ENCODE measurements at regions not wholly inside any gene's neighbourhood (a gene's known extent, or its start where the extent isn't known, plus 50 kb on each side); places are given as distances from the start of the nearest gene placed in this dataset.
"Not testable (repeated sequence)": the region's sequence is repeated elsewhere in the genome, so short reads cannot be mapped to it uniquely, and the experiment has no call there.

GRCh38 chr16:21366998-21367397 is 88.9 kb upstream of the CRYM start:
- H3K4me1 ChIP-seq (ENCODE audit: control insufficient read depth in 2 of 2, insufficient read depth in 2 of 2, low read length in 2 of 2); H3K36me3 ChIP-seq (ENCODE audit: control insufficient read depth in 2 of 2, insufficient read depth in 2 of 2, low read length in 1 of 2); H3K27ac ChIP-seq (ENCODE audit: low read depth in 1 of 2, low read length in 1 of 2); DNase-seq (ENCODE audit: low read depth in 6 of 9, low spot score in 9 of 9); H3K27me3 ChIP-seq (ENCODE audit: control insufficient read depth in 2 of 2, insufficient read depth in 1 of 2, low read length in 1 of 2); H3K9me3 ChIP-seq (ENCODE audit: control insufficient read depth in 2 of 2, insufficient read depth in 1 of 2, low read length in 1 of 2); H3K4me3 ChIP-seq (ENCODE audit: low read length in 2 of 2): not testable (repeated sequence)
- 62% methylated on average over 2 of the region's 2 CpGs for WGBS

GRCh38 chr16:21365541-21365940 is 87.5 kb upstream of the CRYM start:
- H3K9me3 ChIP-seq (ENCODE audit: control insufficient read depth in 2 of 2, insufficient read depth in 1 of 2, low read length in 1 of 2); H3K4me1 ChIP-seq (ENCODE audit: control insufficient read depth in 2 of 2, insufficient read depth in 2 of 2, low read length in 2 of 2); H3K27me3 ChIP-seq (ENCODE audit: control insufficient read depth in 2 of 2, insufficient read depth in 1 of 2, low read length in 1 of 2); H3K36me3 ChIP-seq (ENCODE audit: control insufficient read depth in 2 of 2, insufficient read depth in 2 of 2, low read length in 1 of 2); H3K27ac ChIP-seq (ENCODE audit: low read depth in 1 of 2, low read length in 1 of 2); DNase-seq (ENCODE audit: low read depth in 6 of 9, low spot score in 9 of 9); H3K4me3 ChIP-seq (ENCODE audit: low read length in 2 of 2): not testable (repeated sequence)
- 93% methylated on average over 4 of the region's 4 CpGs for WGBS

- H3K4me1 ChIP-seq (ENCODE audit: control insufficient read depth in 2 of 2, insufficient read depth in 2 of 2, low read length in 2 of 2) = peaks cover 0 to 10% of the 10 kb centered on the region in 2 donors
- not testable (repeated sequence) for H3K4me3 ChIP-seq (ENCODE audit: low read length in 2 of 2); DNase-seq (ENCODE audit: low read depth in 6 of 9, low spot score in 9 of 9); H3K27me3 ChIP-seq (ENCODE audit: control insufficient read depth in 2 of 2, insufficient read depth in 1 of 2, low read length in 1 of 2); H3K36me3 ChIP-seq (ENCODE audit: control insufficient read depth in 2 of 2, insufficient read depth in 2 of 2, low read length in 1 of 2); H3K9me3 ChIP-seq (ENCODE audit: control insufficient read depth in 2 of 2, insufficient read depth in 1 of 2, low read length in 1 of 2); H3K27ac ChIP-seq (ENCODE audit: low read depth in 1 of 2, low read length in 1 of 2)
- WGBS = 85% methylated on average over 10 of the region's 10 CpGs
Measured at GRCh38 chr16:21363550-21364223, 85.6 kb upstream of the CRYM start.

DNA sequence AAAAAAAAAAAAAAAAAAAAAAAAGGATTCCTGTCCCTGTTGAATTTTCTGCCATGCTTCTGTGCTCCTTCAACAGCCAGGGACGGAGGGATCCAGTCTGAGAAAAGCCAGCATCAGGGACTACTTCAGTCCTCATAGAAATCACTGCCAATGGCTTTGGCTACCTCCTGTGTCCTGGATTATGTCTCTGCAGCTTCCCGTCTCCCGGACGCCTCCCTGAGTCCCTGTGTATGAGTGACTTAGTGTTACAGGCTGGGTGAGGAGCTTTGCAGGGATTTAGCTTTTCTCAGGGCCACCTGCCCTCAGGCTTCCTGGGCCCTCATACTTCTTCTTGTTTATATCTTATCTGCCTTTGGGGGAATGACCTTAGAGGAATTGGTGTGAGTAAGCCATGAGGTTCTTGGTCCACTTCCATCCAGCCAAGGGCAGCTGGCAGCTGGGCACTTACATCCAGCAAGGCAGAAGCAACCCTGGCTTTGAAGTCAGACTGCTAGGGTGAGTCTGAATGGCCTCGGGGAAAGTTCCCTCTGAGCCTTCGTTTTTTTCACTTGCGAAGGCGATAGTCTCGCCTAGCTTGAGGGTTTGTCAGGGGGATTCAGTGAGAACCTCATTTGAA is 83.6 kb upstream of the CRYM start:
- DNase-seq (ENCODE audit: low read depth in 6 of 9, low spot score in 9 of 9) = not testable (repeated sequence)
- peaks cover 0 to 11% of the 10 kb centered on the region in 2 donors for H3K4me1 ChIP-seq (ENCODE audit: control insufficient read depth in 2 of 2, insufficient read depth in 2 of 2, low read length in 2 of 2)

DNA sequence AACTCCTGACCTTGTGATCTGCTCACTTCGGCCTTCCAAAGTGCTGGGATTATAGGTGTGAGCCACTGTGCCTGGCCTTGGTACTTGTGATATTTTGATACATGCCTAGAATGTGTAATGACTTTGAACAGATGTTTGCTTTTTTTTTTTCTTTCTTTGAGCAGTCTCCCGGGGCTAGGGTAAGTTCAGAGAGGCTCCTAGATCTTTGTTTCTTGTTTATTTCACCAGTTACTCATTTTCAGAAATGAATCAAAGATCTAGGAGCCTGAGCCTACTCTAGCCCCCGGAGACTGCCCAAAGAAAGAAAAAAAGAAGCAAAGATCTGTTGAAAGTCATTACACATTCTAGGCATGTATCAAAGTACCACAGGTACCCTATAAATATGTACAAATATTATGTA is 83.0 kb upstream of the CRYM start:
- H3K36me3 ChIP-seq (ENCODE audit: control insufficient read depth in 2 of 2, insufficient read depth in 2 of 2, low read length in 1 of 2); H3K27ac ChIP-seq (ENCODE audit: low read depth in 1 of 2, low read length in 1 of 2); DNase-seq (ENCODE audit: low read depth in 6 of 9, low spot score in 9 of 9); H3K27me3 ChIP-seq (ENCODE audit: control insufficient read depth in 2 of 2, insufficient read depth in 1 of 2, low read length in 1 of 2); H3K4me3 ChIP-seq (ENCODE audit: low read length in 2 of 2); H3K9me3 ChIP-seq (ENCODE audit: control insufficient read depth in 2 of 2, insufficient read depth in 1 of 2, low read length in 1 of 2): not testable (repeated sequence)
- WGBS = 62% methylated on average over 3 of the region's 3 CpGs
- peaks cover 2 to 16% of the 10 kb centered on the region in 2 donors for H3K4me1 ChIP-seq (ENCODE audit: control insufficient read depth in 2 of 2, insufficient read depth in 2 of 2, low read length in 2 of 2)

More for the DNA sequence above, 83.6 kb upstream of the CRYM start:
- not testable (repeated sequence) for H3K27ac ChIP-seq (ENCODE audit: low read depth in 1 of 2, low read length in 1 of 2); H3K27me3 ChIP-seq (ENCODE audit: control insufficient read depth in 2 of 2, insufficient read depth in 1 of 2, low read length in 1 of 2); H3K9me3 ChIP-seq (ENCODE audit: control insufficient read depth in 2 of 2, insufficient read depth in 1 of 2, low read length in 1 of 2); H3K4me3 ChIP-seq (ENCODE audit: low read length in 2 of 2); H3K36me3 ChIP-seq (ENCODE audit: control insufficient read depth in 2 of 2, insufficient read depth in 2 of 2, low read length in 1 of 2)
- WGBS = 97% methylated on average over 9 of the region's 9 CpGs

DNA sequence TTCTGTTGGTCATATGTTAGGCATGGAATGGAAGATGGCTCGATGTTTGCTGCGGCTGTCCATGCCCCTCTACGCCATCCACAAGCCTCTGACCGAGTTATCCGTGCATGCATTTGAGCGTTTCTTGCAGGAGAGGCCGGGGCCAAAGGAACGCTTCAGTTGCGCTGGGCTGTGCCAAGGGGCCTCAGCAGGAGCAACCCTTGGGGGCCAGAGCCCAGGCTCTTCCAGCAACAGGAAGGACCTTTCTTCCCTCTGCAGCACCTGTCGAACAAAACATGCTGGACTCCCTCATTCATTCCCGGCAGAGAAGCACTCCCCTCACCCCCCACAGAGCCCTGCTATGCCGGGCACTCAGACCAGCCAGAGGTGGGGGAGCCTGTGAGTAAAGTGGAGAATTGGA is 81.4 kb upstream of the CRYM start:
- H3K9me3 ChIP-seq (ENCODE audit: control insufficient read depth in 2 of 2, insufficient read depth in 1 of 2, low read length in 1 of 2); H3K4me3 ChIP-seq (ENCODE audit: low read length in 2 of 2); DNase-seq (ENCODE audit: low read depth in 6 of 9, low spot score in 9 of 9); H3K27ac ChIP-seq (ENCODE audit: low read depth in 1 of 2, low read length in 1 of 2); H3K36me3 ChIP-seq (ENCODE audit: control insufficient read depth in 2 of 2, insufficient read depth in 2 of 2, low read length in 1 of 2); H3K27me3 ChIP-seq (ENCODE audit: control insufficient read depth in 2 of 2, insufficient read depth in 1 of 2, low read length in 1 of 2): not testable (repeated sequence)
- peaks cover 5 to 27% of the 10 kb centered on the region in 2 donors for H3K4me1 ChIP-seq (ENCODE audit: control insufficient read depth in 2 of 2, insufficient read depth in 2 of 2, low read length in 2 of 2)
- 75% methylated on average over 12 of the region's 12 CpGs for WGBS

DNA sequence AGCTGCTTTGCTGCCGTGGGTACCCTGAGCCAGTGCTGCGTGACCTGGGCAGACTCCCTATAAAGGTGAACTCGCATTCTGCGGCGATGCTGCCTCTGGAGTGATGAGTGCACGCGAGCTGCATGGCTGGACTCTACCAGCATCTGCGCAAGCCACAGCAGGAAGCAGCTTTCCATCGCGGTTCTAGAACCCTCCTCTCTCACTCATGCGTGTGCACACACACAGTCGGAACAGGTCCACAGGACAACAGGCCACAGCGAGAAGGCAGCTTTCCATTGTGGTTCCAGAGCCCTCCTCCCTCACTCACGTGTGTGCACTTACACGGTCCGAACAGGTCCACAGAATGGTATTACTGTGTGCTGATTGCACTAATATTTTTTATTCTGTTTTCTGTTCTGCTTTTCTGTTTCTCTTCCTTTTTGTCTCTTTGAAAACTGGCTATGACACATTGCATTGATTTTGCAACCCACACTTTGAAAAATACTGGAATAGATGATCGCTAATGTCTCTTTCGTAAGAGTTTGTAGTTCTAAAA is 80.2 kb upstream of the CRYM start:
- not testable (repeated sequence) for H3K36me3 ChIP-seq (ENCODE audit: control insufficient read depth in 2 of 2, insufficient read depth in 2 of 2, low read length in 1 of 2); H3K9me3 ChIP-seq (ENCODE audit: control insufficient read depth in 2 of 2, insufficient read depth in 1 of 2, low read length in 1 of 2); H3K27ac ChIP-seq (ENCODE audit: low read depth in 1 of 2, low read length in 1 of 2); H3K27me3 ChIP-seq (ENCODE audit: control insufficient read depth in 2 of 2, insufficient read depth in 1 of 2, low read length in 1 of 2); H3K4me3 ChIP-seq (ENCODE audit: low read length in 2 of 2)
- peak in 1 of 9 donors; percentile 6 for DNase-seq (ENCODE audit: low read depth in 6 of 9, low spot score in 9 of 9)
- H3K4me1 ChIP-seq (ENCODE audit: control insufficient read depth in 2 of 2, insufficient read depth in 2 of 2, low read length in 2 of 2) = peaks cover 5 to 27% of the 10 kb centered on the region in 2 donors
- WGBS = 92% methylated on average over 18 of the region's 18 CpGs

DNA sequence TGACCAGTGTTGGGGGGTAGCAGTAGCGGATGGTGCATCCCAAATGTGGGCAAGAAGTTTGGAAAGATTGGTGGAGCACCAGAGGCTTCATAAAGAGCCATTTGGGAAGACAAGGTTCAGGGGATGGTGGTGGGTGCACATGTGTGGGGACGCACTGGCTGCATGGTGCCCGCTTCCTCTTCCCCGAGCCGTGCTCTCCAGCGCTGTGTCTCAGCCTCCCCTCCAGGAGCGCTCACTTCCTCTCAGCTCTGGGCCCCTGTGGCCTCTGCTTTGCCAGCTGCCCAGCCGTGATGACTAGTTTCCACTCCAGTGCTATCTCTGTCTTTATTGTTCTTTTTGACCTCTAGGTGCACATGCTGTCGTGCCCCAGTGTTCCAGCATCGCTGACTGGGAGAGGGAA is 78.2 kb upstream of the CRYM start:
- not testable (repeated sequence) for H3K27ac ChIP-seq (ENCODE audit: low read depth in 1 of 2, low read length in 1 of 2); H3K4me3 ChIP-seq (ENCODE audit: low read length in 2 of 2); H3K9me3 ChIP-seq (ENCODE audit: control insufficient read depth in 2 of 2, insufficient read depth in 1 of 2, low read length in 1 of 2); H3K36me3 ChIP-seq (ENCODE audit: control insufficient read depth in 2 of 2, insufficient read depth in 2 of 2, low read length in 1 of 2); H3K27me3 ChIP-seq (ENCODE audit: control insufficient read depth in 2 of 2, insufficient read depth in 1 of 2, low read length in 1 of 2)
- peaks cover 5 to 27% of the 10 kb centered on the region in 2 donors for H3K4me1 ChIP-seq (ENCODE audit: control insufficient read depth in 2 of 2, insufficient read depth in 2 of 2, low read length in 2 of 2)
- WGBS = 43% methylated on average over 10 of the region's 10 CpGs
- peak in 3 of 9 donors; percentile 17 to 37 (median 24) for DNase-seq (ENCODE audit: low read depth in 6 of 9, low spot score in 9 of 9)

DNA sequence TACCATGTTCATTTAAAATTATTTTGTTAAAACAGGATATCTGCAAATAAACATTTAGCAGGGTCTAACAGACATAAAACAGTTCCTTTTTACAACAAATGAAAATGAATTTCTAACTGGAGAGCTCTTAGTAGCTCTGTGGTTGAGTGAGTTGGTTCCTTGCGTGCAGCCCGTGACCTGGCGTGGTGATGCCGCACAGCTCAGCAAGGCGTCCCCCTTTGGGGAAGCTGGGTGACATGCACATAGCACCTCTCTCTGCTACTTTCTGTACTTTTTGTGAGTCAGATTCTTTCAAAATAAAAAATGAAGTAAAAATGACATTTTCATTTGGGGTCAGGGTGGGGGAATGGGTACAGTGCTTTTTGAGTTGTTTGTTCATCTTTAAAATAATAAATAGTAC is 73.3 kb upstream of the CRYM start:
- 88% methylated on average over 5 of the region's 5 CpGs for WGBS
- not testable (repeated sequence) for H3K4me3 ChIP-seq (ENCODE audit: low read length in 2 of 2); H3K36me3 ChIP-seq (ENCODE audit: control insufficient read depth in 2 of 2, insufficient read depth in 2 of 2, low read length in 1 of 2); H3K27me3 ChIP-seq (ENCODE audit: control insufficient read depth in 2 of 2, insufficient read depth in 1 of 2, low read length in 1 of 2); H3K27ac ChIP-seq (ENCODE audit: low read depth in 1 of 2, low read length in 1 of 2); H3K9me3 ChIP-seq (ENCODE audit: control insufficient read depth in 2 of 2, insufficient read depth in 1 of 2, low read length in 1 of 2); DNase-seq (ENCODE audit: low read depth in 6 of 9, low spot score in 9 of 9)
- peaks cover 5 to 14% of the 10 kb centered on the region in 2 donors for H3K4me1 ChIP-seq (ENCODE audit: control insufficient read depth in 2 of 2, insufficient read depth in 2 of 2, low read length in 2 of 2)
